ENCODE measurements at regions not wholly inside any gene's neighbourhood (a gene's known extent, or its start where the extent isn't known, plus 50 kb on each side); places are given as distances from the start of the nearest gene placed in this dataset.
"Not testable (repeated sequence)": the region's sequence is repeated elsewhere in the genome, so short reads cannot be mapped to it uniquely, and the experiment has no call there.

DNA sequence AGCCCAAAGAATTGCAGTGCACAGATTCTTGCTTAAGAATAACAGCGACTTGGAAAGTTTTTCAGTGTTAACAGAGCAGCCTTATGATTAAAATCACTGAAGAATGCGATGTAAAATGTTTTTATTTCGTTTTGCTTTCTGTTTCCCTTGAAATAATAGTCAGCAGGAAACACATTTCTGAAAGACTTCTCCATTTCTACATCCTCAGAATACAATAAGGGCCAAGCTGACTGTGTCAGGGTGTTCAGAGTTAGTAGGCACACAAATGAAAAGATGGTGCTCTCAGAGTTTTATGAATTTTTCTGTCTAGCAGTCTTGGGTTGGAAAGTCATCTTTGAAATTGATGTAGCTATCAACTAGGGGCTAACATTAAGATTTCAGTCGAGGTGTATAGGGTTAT is 582.9 kb upstream of the RBFOX1 start:
- H3K36me3 ChIP-seq, result no peaks in the 10 kb centered on the region
- no peak for DNase-seq (ENCODE audit: low spot score in 2 of 2)
- no peak overlapping the region for H3K27ac ChIP-seq
- intact Hi-C loops (cut with DNase I; ENCODE audit: low total_unique reads), result no loop called here
- peaks cover 0 to 2% of the 10 kb centered on the region in 2 donors for H3K9me3 ChIP-seq
- H3K27me3 ChIP-seq, result no peaks in the 10 kb centered on the region
- H3K4me1 ChIP-seq, result no peaks in the 10 kb centered on the region
- TF ChIP-seq, protein P1, sequence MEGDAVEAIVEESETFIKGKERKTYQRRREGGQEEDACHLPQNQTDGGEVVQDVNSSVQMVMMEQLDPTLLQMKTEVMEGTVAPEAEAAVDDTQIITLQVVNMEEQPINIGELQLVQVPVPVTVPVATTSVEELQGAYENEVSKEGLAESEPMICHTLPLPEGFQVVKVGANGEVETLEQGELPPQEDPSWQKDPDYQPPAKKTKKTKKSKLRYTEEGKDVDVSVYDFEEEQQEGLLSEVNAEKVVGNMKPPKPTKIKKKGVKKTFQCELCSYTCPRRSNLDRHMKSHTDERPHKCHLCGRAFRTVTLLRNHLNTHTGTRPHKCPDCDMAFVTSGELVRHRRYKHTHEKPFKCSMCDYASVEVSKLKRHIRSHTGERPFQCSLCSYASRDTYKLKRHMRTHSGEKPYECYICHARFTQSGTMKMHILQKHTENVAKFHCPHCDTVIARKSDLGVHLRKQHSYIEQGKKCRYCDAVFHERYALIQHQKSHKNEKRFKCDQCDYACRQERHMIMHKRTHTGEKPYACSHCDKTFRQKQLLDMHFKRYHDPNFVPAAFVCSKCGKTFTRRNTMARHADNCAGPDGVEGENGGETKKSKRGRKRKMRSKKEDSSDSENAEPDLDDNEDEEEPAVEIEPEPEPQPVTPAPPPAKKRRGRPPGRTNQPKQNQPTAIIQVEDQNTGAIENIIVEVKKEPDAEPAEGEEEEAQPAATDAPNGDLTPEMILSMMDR (IDR thresholded peaks at IDR 0.05), result no peak
- no peak for TF ChIP-seq POLR2A (IDR thresholded peaks at IDR 0.05)
- no peak overlapping the region for H3K4me3 ChIP-seq

DNA sequence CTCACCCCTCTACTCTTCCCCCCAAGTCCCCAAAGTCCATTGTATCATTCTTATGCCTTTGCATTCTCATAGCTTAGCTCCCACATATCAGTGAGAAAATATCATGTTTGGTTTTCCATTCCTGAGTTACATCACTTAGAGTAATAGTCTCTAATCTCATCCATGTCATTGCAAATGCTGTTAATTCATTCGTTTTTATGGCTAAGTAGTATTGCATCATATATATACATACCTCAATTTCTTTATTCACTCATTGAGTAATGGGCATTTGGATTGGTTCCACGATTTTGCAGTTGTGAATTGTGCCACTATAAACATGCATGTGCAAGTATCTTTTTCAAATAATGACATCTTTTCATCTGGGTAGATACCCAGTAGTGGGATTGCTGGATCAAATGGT is 596.3 kb upstream of the RBFOX1 start:
- H3K36me3 ChIP-seq; H3K4me3 ChIP-seq; H3K9me3 ChIP-seq; H3K4me1 ChIP-seq; H3K27ac ChIP-seq; intact Hi-C loops (cut with DNase I; ENCODE audit: low total_unique reads); H3K27me3 ChIP-seq; DNase-seq (ENCODE audit: low spot score in 2 of 2): not testable (repeated sequence)

DNA sequence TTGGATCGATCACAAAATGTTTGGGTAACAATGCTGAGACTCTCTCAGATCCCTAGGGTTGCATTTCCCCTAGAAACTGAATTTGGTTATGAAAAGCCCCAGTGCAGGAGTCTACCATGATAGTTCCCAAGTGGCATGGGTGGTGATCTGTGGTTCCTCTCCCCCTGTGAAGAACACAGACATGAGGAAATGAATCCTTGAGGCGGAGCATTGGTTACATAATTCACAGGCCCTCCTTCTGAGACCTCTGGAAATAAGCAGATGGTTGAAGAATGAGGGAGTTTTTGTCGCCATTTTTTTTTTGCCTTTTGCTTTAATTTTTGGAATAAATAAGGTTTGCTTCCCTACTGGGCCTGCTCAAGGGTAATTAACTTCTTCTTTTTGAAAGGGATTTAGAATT is 597.0 kb upstream of the RBFOX1 start:
- Histone ChIP-seq H3K9me3 (peaks cover 0 to 3% of the 10 kb centered on the region in 2 donors), H3K36me3 (no peaks in the 10 kb centered on the region), H3K27ac (no peak overlapping the region), H3K4me1 (no peaks in the 10 kb centered on the region), H3K27me3 (no peaks in the 10 kb centered on the region), H3K4me3 (no peak overlapping the region)
- TF ChIP-seq POLR2AphosphoS5 (IDR thresholded peaks at IDR 0.05), result no peak
- TF ChIP-seq POLR2A (IDR thresholded peaks at IDR 0.05), result no peak
- TF ChIP-seq, protein P1 (IDR thresholded peaks at IDR 0.05), result no peak
- intact Hi-C loops (cut with DNase I; ENCODE audit: low total_unique reads), result no loop called here
- DNase-seq (ENCODE audit: low spot score in 2 of 2), result no peak

DNA sequence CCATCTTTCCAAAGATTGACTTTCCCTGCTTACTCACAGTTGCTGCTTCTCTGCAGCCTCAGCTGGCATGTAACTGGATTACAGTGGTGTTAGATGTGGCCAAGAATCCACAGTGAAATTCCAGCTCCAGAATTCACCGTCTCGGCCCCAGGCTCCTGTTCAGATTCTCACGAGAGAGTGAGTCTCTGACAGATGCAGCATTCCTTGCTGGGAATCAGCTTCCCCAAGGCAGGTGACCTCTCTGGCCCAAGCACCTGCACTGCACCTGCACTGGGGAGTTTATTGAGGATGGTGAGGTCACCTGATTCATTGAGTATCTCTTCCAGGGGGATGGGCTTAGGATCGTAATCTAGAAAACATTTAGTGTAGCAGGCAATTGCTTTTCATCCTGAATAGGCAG is 600.5 kb upstream of the RBFOX1 start:
- H3K27me3 ChIP-seq, result no peaks in the 10 kb centered on the region
- H3K27ac ChIP-seq, result no peak overlapping the region
- TF ChIP-seq POLR2AphosphoS5 (IDR thresholded peaks at IDR 0.05) (no peak), POLR2A (IDR thresholded peaks at IDR 0.05) (no peak)
- TF ChIP-seq, protein P1 (IDR thresholded peaks at IDR 0.05), result no peak
- no peak for DNase-seq (ENCODE audit: low spot score in 2 of 2)
- H3K36me3 ChIP-seq, result no peaks in the 10 kb centered on the region
- intact Hi-C loops (cut with DNase I; ENCODE audit: low total_unique reads), result no loop called here
- no peaks in the 10 kb centered on the region for H3K9me3 ChIP-seq
- H3K4me3 ChIP-seq, result no peak overlapping the region
- H3K4me1 ChIP-seq, result no peaks in the 10 kb centered on the region

DNA sequence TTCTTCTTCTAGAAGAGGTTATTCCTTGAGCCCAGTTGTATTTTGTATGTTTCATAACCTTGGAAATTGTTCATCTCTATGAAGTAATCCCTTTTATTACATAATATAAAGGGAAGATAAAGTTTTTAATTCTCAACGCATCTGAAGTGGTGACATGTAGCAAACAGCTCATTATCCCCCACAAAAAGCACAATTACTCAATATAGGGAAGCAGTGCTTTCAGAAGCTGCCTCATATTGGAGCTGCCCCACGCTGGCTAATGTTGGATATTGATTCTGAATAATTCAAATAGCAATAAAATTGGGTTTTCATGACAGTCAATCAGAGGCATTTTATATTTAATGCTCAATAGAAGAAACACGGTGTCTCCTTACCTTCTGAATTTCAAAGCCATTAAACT is 604.3 kb upstream of the RBFOX1 start:
- no peaks in the 10 kb centered on the region for H3K36me3 ChIP-seq
- no peak for DNase-seq (ENCODE audit: low spot score in 2 of 2)
- no peak overlapping the region for H3K4me3 ChIP-seq
- H3K27ac ChIP-seq, result no peak overlapping the region
- no peaks in the 10 kb centered on the region for H3K27me3 ChIP-seq
- H3K9me3 ChIP-seq, result no peaks in the 10 kb centered on the region
- no peaks in the 10 kb centered on the region for H3K4me1 ChIP-seq
- intact Hi-C loops (cut with DNase I; ENCODE audit: low total_unique reads), result no loop called here
- TF ChIP-seq POLR2AphosphoS5 (IDR thresholded peaks at IDR 0.05) (no peak), POLR2A (IDR thresholded peaks at IDR 0.05) (no peak)
- TF ChIP-seq, protein P1 (IDR thresholded peaks at IDR 0.05), result no peak

DNA sequence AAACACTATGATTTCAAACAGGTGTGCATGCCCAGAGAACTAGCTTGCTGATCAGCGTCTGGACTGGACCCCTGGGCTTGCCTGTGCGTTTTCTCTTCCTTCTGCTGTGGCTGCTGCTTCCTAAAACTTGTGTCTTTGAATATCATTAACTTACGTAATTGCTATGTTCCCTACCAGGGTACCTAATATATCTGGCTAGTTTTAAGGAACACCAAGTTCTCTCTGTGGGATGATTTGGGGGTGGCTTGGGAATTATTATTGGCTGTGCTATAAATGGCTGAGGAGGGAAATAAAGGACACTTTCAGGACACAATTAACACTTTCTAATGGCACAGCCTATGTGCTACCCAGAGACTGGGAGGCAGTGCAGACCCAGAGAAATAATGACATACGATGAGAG is 606.0 kb upstream of the RBFOX1 start:
- intact Hi-C loops (cut with DNase I; ENCODE audit: low total_unique reads), result no loop called here
- no peak for TF ChIP-seq POLR2A (IDR thresholded peaks at IDR 0.05)
- TF ChIP-seq, protein P1 (IDR thresholded peaks at IDR 0.05), result no peak
- TF ChIP-seq POLR2AphosphoS5 (IDR thresholded peaks at IDR 0.05), result no peak
- H3K4me1 ChIP-seq, result no peaks in the 10 kb centered on the region

More for the DNA sequence above, 606.0 kb upstream of the RBFOX1 start:
- Histone ChIP-seq H3K4me3 (no peak overlapping the region), H3K27me3 (no peaks in the 10 kb centered on the region), H3K27ac (no peak overlapping the region), H3K36me3 (no peaks in the 10 kb centered on the region), H3K9me3 (no peaks in the 10 kb centered on the region)
- DNase-seq (ENCODE audit: low spot score in 2 of 2), result no peak

Measured in breast epithelium (tissue), 4 donors.